ENCODE measurements at regions not wholly inside any gene's neighbourhood (a gene's known extent, or its start where the extent isn't known, plus 50 kb on each side); places are given as distances from the start of the nearest gene placed in this dataset.

DNA sequence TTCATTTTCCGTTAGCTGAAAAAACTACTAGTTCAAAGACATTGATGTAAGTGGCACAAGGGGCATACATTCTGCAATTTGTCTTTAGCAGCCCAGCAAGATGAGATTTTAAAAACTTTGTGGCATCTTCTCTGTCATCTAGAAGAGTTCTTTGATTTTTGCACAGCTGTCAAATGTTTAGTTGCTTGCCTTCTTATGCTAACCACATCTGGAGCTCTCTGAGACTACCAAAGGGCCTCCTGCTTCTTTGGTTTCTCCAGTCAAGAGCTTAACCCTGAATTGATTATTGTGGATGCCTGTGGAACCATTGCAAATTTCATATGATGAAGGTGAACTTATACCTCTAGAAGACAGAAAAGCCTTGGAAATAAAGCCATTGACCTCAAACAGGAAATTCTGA is 468.7 kb upstream of the RGMA start:
- ATAC-seq (ENCODE audit: low read depth) (no peak), DNase-seq (ENCODE audit: low spot score) (no peak)
- TF ChIP-seq, protein P1, sequence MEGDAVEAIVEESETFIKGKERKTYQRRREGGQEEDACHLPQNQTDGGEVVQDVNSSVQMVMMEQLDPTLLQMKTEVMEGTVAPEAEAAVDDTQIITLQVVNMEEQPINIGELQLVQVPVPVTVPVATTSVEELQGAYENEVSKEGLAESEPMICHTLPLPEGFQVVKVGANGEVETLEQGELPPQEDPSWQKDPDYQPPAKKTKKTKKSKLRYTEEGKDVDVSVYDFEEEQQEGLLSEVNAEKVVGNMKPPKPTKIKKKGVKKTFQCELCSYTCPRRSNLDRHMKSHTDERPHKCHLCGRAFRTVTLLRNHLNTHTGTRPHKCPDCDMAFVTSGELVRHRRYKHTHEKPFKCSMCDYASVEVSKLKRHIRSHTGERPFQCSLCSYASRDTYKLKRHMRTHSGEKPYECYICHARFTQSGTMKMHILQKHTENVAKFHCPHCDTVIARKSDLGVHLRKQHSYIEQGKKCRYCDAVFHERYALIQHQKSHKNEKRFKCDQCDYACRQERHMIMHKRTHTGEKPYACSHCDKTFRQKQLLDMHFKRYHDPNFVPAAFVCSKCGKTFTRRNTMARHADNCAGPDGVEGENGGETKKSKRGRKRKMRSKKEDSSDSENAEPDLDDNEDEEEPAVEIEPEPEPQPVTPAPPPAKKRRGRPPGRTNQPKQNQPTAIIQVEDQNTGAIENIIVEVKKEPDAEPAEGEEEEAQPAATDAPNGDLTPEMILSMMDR (IDR thresholded peaks at IDR 0.05; ENCODE audit: poor library complexity, severe bottlenecking): no peak
- Histone ChIP-seq H3K4me3 (ENCODE audit: severe bottlenecking) (no peak overlapping the region), H3K36me3 (ENCODE audit: low read depth) (no peaks in the 10 kb centered on the region), H3K4me1 (ENCODE audit: insufficient read depth, poor library complexity, severe bottlenecking) (no peaks in the 10 kb centered on the region), H3K9me3 (ENCODE audit: severe bottlenecking) (no peaks in the 10 kb centered on the region), H3K27me3 (ENCODE audit: insufficient read depth, poor library complexity, severe bottlenecking) (peaks cover 2% of the 10 kb centered on the region), H3K27ac (ENCODE audit: poor library complexity, severe bottlenecking) (no peak overlapping the region)

DNA sequence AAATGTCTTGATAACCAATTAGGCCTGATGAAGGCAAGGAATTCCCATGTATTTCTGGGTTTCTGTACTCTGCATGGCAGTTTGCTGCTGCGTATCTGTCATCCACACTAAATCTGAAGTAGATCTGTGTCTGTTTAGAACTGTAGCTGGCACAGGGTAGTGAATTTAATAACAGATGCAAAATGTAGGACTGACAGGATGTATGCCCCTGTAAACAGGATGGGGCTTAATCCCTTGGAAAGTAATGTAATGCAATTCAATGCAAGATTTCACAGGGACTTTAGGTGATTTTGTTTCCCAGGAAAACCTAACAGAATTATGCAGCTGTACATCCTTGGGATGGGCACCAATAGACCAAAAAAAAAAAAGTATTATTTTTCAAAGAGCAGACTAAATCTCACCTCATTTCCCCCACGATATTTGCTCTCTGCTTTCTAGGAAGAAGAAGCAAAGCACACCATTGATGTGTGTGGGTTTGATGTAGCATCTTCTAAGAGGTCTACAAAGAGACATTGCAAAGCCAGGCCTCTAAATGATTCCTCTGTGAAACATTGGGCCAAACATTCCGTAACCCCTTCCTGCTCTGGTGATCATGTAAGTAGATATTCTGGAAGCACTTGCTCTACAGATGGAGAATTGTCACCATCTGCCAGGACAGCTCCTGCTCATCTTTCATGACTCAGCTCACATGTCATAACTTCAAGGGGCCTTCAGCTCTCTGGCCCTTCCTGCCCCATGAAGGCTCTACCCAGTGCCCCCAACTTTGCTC is 464.3 kb upstream of the RGMA start:
- Histone ChIP-seq H3K9me3 (ENCODE audit: severe bottlenecking) (no peaks in the 10 kb centered on the region), H3K36me3 (ENCODE audit: low read depth) (no peaks in the 10 kb centered on the region), H3K27me3 (ENCODE audit: insufficient read depth, poor library complexity, severe bottlenecking) (peaks cover 2% of the 10 kb centered on the region), H3K27ac (ENCODE audit: poor library complexity, severe bottlenecking) (no peak overlapping the region), H3K4me1 (ENCODE audit: insufficient read depth, poor library complexity, severe bottlenecking) (no peaks in the 10 kb centered on the region), H3K4me3 (ENCODE audit: severe bottlenecking) (no peak overlapping the region)
- no peak for DNase-seq (ENCODE audit: low spot score)
- TF ChIP-seq, protein P1 (IDR thresholded peaks at IDR 0.05; ENCODE audit: poor library complexity, severe bottlenecking): no peak
- ATAC-seq (ENCODE audit: low read depth): no peak

DNA sequence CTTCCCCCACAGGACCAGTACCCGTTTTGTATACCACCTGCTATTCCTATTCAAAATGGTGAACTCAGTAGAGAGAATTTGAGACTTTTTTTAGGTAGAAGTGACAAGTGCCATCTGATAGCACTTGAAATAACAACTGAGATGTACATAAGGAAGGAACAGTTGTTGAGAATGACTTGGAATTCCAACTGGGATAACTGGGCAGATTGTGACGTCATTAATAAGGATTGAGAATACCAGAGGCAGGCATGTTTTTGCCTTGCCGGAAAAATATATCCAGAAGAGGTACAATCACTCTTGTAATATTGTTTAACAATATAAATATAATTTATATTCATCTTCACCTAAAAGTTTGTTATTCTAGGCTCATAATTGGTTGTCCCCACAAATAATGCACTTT is 454.1 kb upstream of the RGMA start:
- no peak for ATAC-seq (ENCODE audit: low read depth)
- Histone ChIP-seq H3K27me3 (ENCODE audit: insufficient read depth, poor library complexity, severe bottlenecking) (no peaks in the 10 kb centered on the region), H3K27ac (ENCODE audit: poor library complexity, severe bottlenecking) (no peak overlapping the region), H3K36me3 (ENCODE audit: low read depth) (no peaks in the 10 kb centered on the region), H3K4me1 (ENCODE audit: insufficient read depth, poor library complexity, severe bottlenecking) (no peaks in the 10 kb centered on the region), H3K4me3 (ENCODE audit: severe bottlenecking) (no peak overlapping the region), H3K9me3 (ENCODE audit: severe bottlenecking) (no peaks in the 10 kb centered on the region)
- TF ChIP-seq, protein P1 (IDR thresholded peaks at IDR 0.05; ENCODE audit: poor library complexity, severe bottlenecking): no peak
- no peak for DNase-seq (ENCODE audit: low spot score)

DNA sequence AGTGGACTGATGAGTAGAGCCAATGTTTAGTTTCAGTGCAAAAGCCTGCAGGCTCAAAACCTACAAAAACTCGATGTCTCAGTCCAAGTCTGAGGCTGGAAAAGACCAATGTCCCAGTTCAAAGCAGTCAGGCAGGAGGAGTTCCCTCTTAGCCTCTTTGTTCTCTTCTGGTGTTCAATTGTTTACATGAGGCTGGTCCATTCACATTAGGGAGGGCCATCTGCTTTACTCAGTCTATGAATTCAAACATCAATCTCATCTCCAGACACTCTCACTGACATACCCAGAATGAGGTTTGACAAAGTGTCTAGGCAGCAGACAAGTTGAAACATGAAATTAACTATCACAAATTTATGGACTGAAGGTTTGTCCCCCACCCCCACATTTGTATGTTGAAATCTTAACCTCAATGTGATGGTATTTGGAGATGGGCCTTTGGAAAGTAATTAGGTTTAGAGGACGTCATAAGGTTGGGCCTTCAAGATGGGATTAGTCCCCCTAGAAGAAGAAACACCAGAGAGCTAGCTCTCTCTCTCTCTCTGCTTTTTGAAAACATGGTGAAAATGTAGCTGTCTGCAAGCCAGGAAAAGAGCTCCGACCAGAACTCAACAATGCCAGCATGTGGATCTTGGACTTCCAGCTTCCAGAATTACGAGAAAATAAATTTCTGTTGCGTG is 438.5 kb upstream of the RGMA start:
- Histone ChIP-seq H3K27me3 (ENCODE audit: insufficient read depth, poor library complexity, severe bottlenecking) (no peaks in the 10 kb centered on the region), H3K9me3 (ENCODE audit: severe bottlenecking) (no peaks in the 10 kb centered on the region), H3K27ac (ENCODE audit: poor library complexity, severe bottlenecking) (no peak overlapping the region), H3K4me3 (ENCODE audit: severe bottlenecking) (no peak overlapping the region), H3K4me1 (ENCODE audit: insufficient read depth, poor library complexity, severe bottlenecking) (no peaks in the 10 kb centered on the region), H3K36me3 (ENCODE audit: low read depth) (no peaks in the 10 kb centered on the region)
- DNase-seq (ENCODE audit: low spot score) (no peak), ATAC-seq (ENCODE audit: low read depth) (peak; percentile 37; the same call in 1 of the 3 replicates)
- TF ChIP-seq, protein P1 (IDR thresholded peaks at IDR 0.05; ENCODE audit: poor library complexity, severe bottlenecking): no peak

DNA sequence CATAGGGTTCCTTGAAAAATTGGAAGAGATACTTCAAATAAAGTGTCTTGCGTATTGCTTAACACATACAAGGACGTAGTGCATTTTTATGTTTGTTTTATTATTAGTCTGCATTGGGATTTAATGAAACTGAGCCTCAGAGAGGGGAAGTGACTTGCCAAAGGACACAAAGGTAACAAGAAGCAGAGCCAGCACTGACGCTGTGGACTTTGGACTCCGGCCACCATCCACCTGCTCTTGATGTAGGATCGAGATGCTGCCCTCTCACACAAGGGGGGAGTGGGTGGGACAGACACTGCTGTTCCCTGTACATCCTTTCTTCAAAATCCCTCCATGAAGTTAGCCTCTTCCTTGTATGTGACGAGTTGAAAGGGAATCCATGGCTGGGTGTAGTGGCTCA is 435.4 kb upstream of the RGMA start:
- H3K27me3 ChIP-seq (ENCODE audit: insufficient read depth, poor library complexity, severe bottlenecking): no peaks in the 10 kb centered on the region
- no peaks in the 10 kb centered on the region for H3K9me3 ChIP-seq (ENCODE audit: severe bottlenecking)
- no peak overlapping the region for H3K4me3 ChIP-seq (ENCODE audit: severe bottlenecking)
- TF ChIP-seq, protein P1 (IDR thresholded peaks at IDR 0.05; ENCODE audit: poor library complexity, severe bottlenecking): no peak
- H3K36me3 ChIP-seq (ENCODE audit: low read depth): no peaks in the 10 kb centered on the region
- no peaks in the 10 kb centered on the region for H3K4me1 ChIP-seq (ENCODE audit: insufficient read depth, poor library complexity, severe bottlenecking)
- ATAC-seq (ENCODE audit: low read depth): no peak
- H3K27ac ChIP-seq (ENCODE audit: poor library complexity, severe bottlenecking): no peak overlapping the region
- DNase-seq (ENCODE audit: low spot score): no peak

All from RWPE2 (cell line).